ENCODE measurements at regions not wholly inside any gene's neighbourhood (a gene's known extent, or its start where the extent isn't known, plus 50 kb on each side); places are given as distances from the start of the nearest gene placed in this dataset.

DNA sequence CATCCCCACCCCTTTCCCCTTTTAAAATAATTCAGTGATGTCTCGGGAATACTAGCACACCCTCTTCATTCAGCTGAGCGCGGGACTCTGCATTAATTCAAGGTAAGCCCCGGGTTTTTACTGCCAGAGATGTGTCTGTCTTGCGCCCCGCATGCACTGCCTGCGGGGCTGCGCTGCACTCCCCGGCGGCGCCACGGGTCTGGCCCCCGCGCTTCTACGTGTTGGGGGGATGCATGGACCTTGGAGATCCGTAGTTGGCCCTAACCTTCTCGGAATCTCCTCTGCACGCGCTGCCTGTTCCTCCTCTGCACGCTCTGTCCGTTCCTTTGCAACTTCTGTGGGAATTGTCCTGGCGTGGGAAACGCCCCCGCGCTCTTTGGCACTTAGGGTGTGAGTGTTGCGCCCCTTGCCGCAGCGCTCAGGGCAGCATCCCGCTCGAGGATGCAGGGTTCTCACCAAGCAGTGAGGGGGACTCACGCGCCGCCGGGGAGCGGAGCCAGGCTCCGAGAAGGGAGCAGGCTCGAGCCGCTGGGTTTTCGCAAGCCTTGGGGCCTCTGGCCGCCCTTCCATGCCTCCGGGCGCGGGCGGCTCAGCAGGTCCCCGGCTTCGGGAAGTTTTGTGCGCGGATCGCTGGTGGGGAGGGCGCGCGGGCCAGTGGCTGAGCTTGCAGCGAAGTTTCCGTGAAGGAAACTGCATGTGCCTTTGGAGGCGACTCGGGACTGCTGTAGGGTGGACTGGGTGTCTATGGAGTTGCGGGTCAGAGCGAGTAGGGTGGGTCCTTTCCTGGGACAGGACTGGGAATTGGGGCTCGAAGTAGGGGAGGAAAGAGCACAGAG is 165.1 kb upstream of the CACNA1E start:
- TF ChIP-seq, protein P1, sequence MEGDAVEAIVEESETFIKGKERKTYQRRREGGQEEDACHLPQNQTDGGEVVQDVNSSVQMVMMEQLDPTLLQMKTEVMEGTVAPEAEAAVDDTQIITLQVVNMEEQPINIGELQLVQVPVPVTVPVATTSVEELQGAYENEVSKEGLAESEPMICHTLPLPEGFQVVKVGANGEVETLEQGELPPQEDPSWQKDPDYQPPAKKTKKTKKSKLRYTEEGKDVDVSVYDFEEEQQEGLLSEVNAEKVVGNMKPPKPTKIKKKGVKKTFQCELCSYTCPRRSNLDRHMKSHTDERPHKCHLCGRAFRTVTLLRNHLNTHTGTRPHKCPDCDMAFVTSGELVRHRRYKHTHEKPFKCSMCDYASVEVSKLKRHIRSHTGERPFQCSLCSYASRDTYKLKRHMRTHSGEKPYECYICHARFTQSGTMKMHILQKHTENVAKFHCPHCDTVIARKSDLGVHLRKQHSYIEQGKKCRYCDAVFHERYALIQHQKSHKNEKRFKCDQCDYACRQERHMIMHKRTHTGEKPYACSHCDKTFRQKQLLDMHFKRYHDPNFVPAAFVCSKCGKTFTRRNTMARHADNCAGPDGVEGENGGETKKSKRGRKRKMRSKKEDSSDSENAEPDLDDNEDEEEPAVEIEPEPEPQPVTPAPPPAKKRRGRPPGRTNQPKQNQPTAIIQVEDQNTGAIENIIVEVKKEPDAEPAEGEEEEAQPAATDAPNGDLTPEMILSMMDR (conservative IDR thresholded peaks at IDR 0.05): no peak
- TF ChIP-seq ZFX (IDR thresholded peaks at IDR 0.05): no peak

Measured in C4-2B (cell line).